ENCODE measurements at regions not wholly inside any gene's neighbourhood (a gene's known extent, or its start where the extent isn't known, plus 50 kb on each side); places are given as distances from the start of the nearest gene placed in this dataset.

GRCh38 chr6:16978686-16979085, 123.2 kb upstream of the STMND1 start:
- ChIA-PET CTCF (interaction anchor here (1.5 kb wide), 1 partner anchor 14 kb away, joined by 6 read pairs; no protein-coding TSS in a partner anchor), POLR2A (no interaction called here)
- H3K27me3 Mint-ChIP-seq: peaks cover 48% of the 10 kb centered on the region
- H3K9me3 Mint-ChIP-seq: no peaks in the 10 kb centered on the region
- H3K4me1 Mint-ChIP-seq: no peaks in the 10 kb centered on the region
- H3K4me3 Mint-ChIP-seq: no peak overlapping the region
- no peak overlapping the region for H3K27ac Mint-ChIP-seq
- no peaks in the 10 kb centered on the region for H3K36me3 Mint-ChIP-seq (ENCODE audit: low read depth)
- DNase-seq: no peak

GRCh38 chr6:16976385-16977183, 125.3 kb upstream of the STMND1 start:
- Mint-ChIP-seq H3K4me1 (peaks cover 4% of the 10 kb centered on the region), H3K36me3 (ENCODE audit: low read depth) (no peaks in the 10 kb centered on the region), H3K4me3 (no peak overlapping the region), H3K27ac (no peak overlapping the region), H3K27me3 (peaks cover 51% of the 10 kb centered on the region), H3K9me3 (no peaks in the 10 kb centered on the region)
- DNase-seq: no peak
- POLR2A ChIA-PET: no interaction called here
- CTCF ChIA-PET: no interaction called here

- peaks cover 4% of the 10 kb centered on the region for H3K4me1 Mint-ChIP-seq
- POLR2A ChIA-PET: no interaction called here
- no peak for DNase-seq
- no peaks in the 10 kb centered on the region for H3K9me3 Mint-ChIP-seq
- H3K36me3 Mint-ChIP-seq (ENCODE audit: low read depth): no peaks in the 10 kb centered on the region
- no peak overlapping the region for H3K4me3 Mint-ChIP-seq
- H3K27me3 Mint-ChIP-seq: peaks cover 48% of the 10 kb centered on the region
- CTCF ChIA-PET: no interaction called here
- H3K27ac Mint-ChIP-seq: no peak overlapping the region
Measured at GRCh38 chr6:16974704-16975359, 127.0 kb upstream of the STMND1 start.

GRCh38 chr6:16974387-16974673, 127.5 kb upstream of the STMND1 start:
- Mint-ChIP-seq H3K27me3 (peaks cover 46% of the 10 kb centered on the region), H3K4me3 (no peak overlapping the region), H3K27ac (no peak overlapping the region), H3K9me3 (no peaks in the 10 kb centered on the region), H3K4me1 (peaks cover 4% of the 10 kb centered on the region), H3K36me3 (ENCODE audit: low read depth) (no peaks in the 10 kb centered on the region)
- ChIA-PET CTCF (no interaction called here), POLR2A (no interaction called here)
- DNase-seq: no peak

GRCh38 chr6:16973545-16974386, 128.1 kb upstream of the STMND1 start:
- ChIA-PET POLR2A (no interaction called here), CTCF (interaction anchor here (0.6 kb wide), 1 partner anchor 415 kb away, joined by 3 read pairs; no protein-coding TSS in a partner anchor)
- H3K4me1 Mint-ChIP-seq: peaks cover 4% of the 10 kb centered on the region
- DNase-seq: no peak
- no peaks in the 10 kb centered on the region for H3K9me3 Mint-ChIP-seq
- no peak overlapping the region for H3K27ac Mint-ChIP-seq
- no peaks in the 10 kb centered on the region for H3K36me3 Mint-ChIP-seq (ENCODE audit: low read depth)
- H3K4me3 Mint-ChIP-seq: no peak overlapping the region
- H3K27me3 Mint-ChIP-seq: peaks cover 44% of the 10 kb centered on the region

- no peak overlapping the region for H3K4me3 Mint-ChIP-seq
- CTCF ChIA-PET: interaction anchor here (0.6 kb wide), 1 partner anchor 416 kb away, joined by 3 read pairs; no protein-coding TSS in a partner anchor
- peaks cover 4% of the 10 kb centered on the region for H3K4me1 Mint-ChIP-seq
- DNase-seq: no peak
- H3K36me3 Mint-ChIP-seq (ENCODE audit: low read depth): no peaks in the 10 kb centered on the region
- no peaks in the 10 kb centered on the region for H3K9me3 Mint-ChIP-seq
- no peak overlapping the region for H3K27ac Mint-ChIP-seq
- POLR2A ChIA-PET: no interaction called here
- peaks cover 40% of the 10 kb centered on the region for H3K27me3 Mint-ChIP-seq
Measured at GRCh38 chr6:16973051-16973450, 128.8 kb upstream of the STMND1 start.

GRCh38 chr6:16972535-16972934, 129.3 kb upstream of the STMND1 start:
- no peak overlapping the region for H3K4me3 Mint-ChIP-seq
- ChIA-PET CTCF (no interaction called here), POLR2A (no interaction called here)
- H3K27ac Mint-ChIP-seq: no peak overlapping the region
- peaks cover 36% of the 10 kb centered on the region for H3K27me3 Mint-ChIP-seq
- H3K36me3 Mint-ChIP-seq (ENCODE audit: low read depth): no peaks in the 10 kb centered on the region
- no peaks in the 10 kb centered on the region for H3K9me3 Mint-ChIP-seq
- no peak for DNase-seq
- peaks cover 4% of the 10 kb centered on the region for H3K4me1 Mint-ChIP-seq

GRCh38 chr6:16969699-16970655, 131.9 kb upstream of the STMND1 start:
- no peak overlapping the region for H3K27ac Mint-ChIP-seq
- no peaks in the 10 kb centered on the region for H3K36me3 Mint-ChIP-seq (ENCODE audit: low read depth)
- no peak for DNase-seq
- peaks cover 4% of the 10 kb centered on the region for H3K4me1 Mint-ChIP-seq
- no peaks in the 10 kb centered on the region for H3K9me3 Mint-ChIP-seq
- no peak overlapping the region for H3K4me3 Mint-ChIP-seq
- ChIA-PET POLR2A (no interaction called here), CTCF (no interaction called here)
- peaks cover 35% of the 10 kb centered on the region for H3K27me3 Mint-ChIP-seq

GRCh38 chr6:16968101-16968500, 133.7 kb upstream of the STMND1 start:
- POLR2A ChIA-PET: no interaction called here
- CTCF ChIA-PET: interaction anchor here (3.6 kb wide), 1 partner anchor 636 kb away, joined by 13 read pairs; no protein-coding TSS in a partner anchor
- no peak for DNase-seq
- H3K27ac Mint-ChIP-seq: no peak overlapping the region
- H3K36me3 Mint-ChIP-seq (ENCODE audit: low read depth): no peaks in the 10 kb centered on the region
- H3K4me3 Mint-ChIP-seq: no peak overlapping the region
- H3K4me1 Mint-ChIP-seq: peaks cover 7% of the 10 kb centered on the region
- H3K27me3 Mint-ChIP-seq: peaks cover 28% of the 10 kb centered on the region
- H3K9me3 Mint-ChIP-seq: no peaks in the 10 kb centered on the region

GRCh38 chr6:16967470-16967817, 134.4 kb upstream of the STMND1 start:
- POLR2A ChIA-PET: no interaction called here
- no peak for DNase-seq
- CTCF ChIA-PET: interaction anchor here (3.6 kb wide), 1 partner anchor 635 kb away, joined by 13 read pairs; no protein-coding TSS in a partner anchor
- H3K27ac Mint-ChIP-seq: no peak overlapping the region
- H3K9me3 Mint-ChIP-seq: no peaks in the 10 kb centered on the region
- H3K4me1 Mint-ChIP-seq: peaks cover 4% of the 10 kb centered on the region
- H3K4me3 Mint-ChIP-seq: no peak overlapping the region
- no peaks in the 10 kb centered on the region for H3K36me3 Mint-ChIP-seq (ENCODE audit: low read depth)
- H3K27me3 Mint-ChIP-seq: peaks cover 29% of the 10 kb centered on the region

GRCh38 chr6:16966791-16967469, 134.9 kb upstream of the STMND1 start:
- no peaks in the 10 kb centered on the region for H3K36me3 Mint-ChIP-seq (ENCODE audit: low read depth)
- no peak overlapping the region for H3K27ac Mint-ChIP-seq
- DNase-seq: no peak
- peaks cover 3% of the 10 kb centered on the region for H3K4me1 Mint-ChIP-seq
- ChIA-PET POLR2A (interaction anchor here (2.7 kb wide), 1 partner anchor 203 kb away, joined by 10 read pairs; no protein-coding TSS in a partner anchor), CTCF (interaction anchor here (1.0 to 3.6 kb wide), 2 partner anchors 196 to 635 kb away, joined by 3 to 13 read pairs; no protein-coding TSS in a partner anchor)
- no peak overlapping the region for H3K4me3 Mint-ChIP-seq
- H3K27me3 Mint-ChIP-seq: peaks cover 33% of the 10 kb centered on the region
- H3K9me3 Mint-ChIP-seq: no peaks in the 10 kb centered on the region

GRCh38 chr6:16965689-16966088, 136.2 kb upstream of the STMND1 start:
- H3K27ac Mint-ChIP-seq: no peak overlapping the region
- H3K4me1 Mint-ChIP-seq: peaks cover 3% of the 10 kb centered on the region
- POLR2A ChIA-PET: interaction anchor here (2.7 kb wide), 1 partner anchor 201 kb away, joined by 10 read pairs; no protein-coding TSS in a partner anchor
- no peaks in the 10 kb centered on the region for H3K9me3 Mint-ChIP-seq
- CTCF ChIA-PET: interaction anchor here (0.7 to 3.8 kb wide), 12 partner anchors 9 to 648 kb away, joined by 3 to 17 read pairs (median 4); no protein-coding TSS in a partner anchor
- H3K36me3 Mint-ChIP-seq (ENCODE audit: low read depth): no peaks in the 10 kb centered on the region
- H3K27me3 Mint-ChIP-seq: peaks cover 29% of the 10 kb centered on the region
- DNase-seq: no peak
- no peak overlapping the region for H3K4me3 Mint-ChIP-seq
